C4-2B (cell line): ENCODE measurements at regions not wholly inside any gene's neighbourhood (a gene's known extent, or its start where the extent isn't known, plus 50 kb on each side); places are given as distances from the start of the nearest gene placed in this dataset.

ENCODE experiments used
- CTCF ChIP-seq: fragments of 450-650 bp; conservative IDR thresholded peaks from 2 replicates; pipeline ENCODE4 v1.5.1; 2017; ENCODE audit warnings: mild to moderate bottlenecking
- ZFX ChIP-seq: fragments of 450-650 bp; IDR thresholded peaks from 2 replicates; pipeline ENCODE4 v1.6.1; 2017

- no peak for TF ChIP-seq CTCF
- TF ChIP-seq ZFX = no peak
Measured at GRCh38 chr1:55552636-55553035, 337.5 kb upstream of the USP24 start.
